Uterus (tissue), 3 donors: ENCODE measurements at regions not wholly inside any gene's neighbourhood (a gene's known extent, or its start where the extent isn't known, plus 50 kb on each side); places are given as distances from the start of the nearest gene placed in this dataset.

Experiments
- DNase-seq, 2 donors: peaks; one replicate each; pipeline ENCODE4 v3.0.0-alpha.2; 2019 to 2020
- H3K27ac ChIP-seq, 2 donors: fragments of 200-600 bp; sonication (generic); 1 replicate in 1 of 2; 2 replicates in 1 of 2; pipeline ENCODE4 v1.5.1; 2016 to 2018
- H3K27me3 ChIP-seq, 2 donors: fragments of 200-600 bp; sonication (generic); one replicate each; pipeline ENCODE4 v1.5.1; 2018 to 2019; ENCODE audit warnings: control low read depth in 1 of 2
- H3K36me3 ChIP-seq, 2 donors: fragments of 200-600 bp; sonication (generic); one replicate each; pipeline ENCODE4 v1.5.1; 2019; ENCODE audit warnings: control low read depth in 1 of 2
- H3K4me1 ChIP-seq, 2 donors: fragments of 200-600 bp; sonication (generic); one replicate each; pipeline ENCODE4 v1.5.1; 2018 to 2019; ENCODE audit warnings: control low read depth in 1 of 2
- H3K4me3 ChIP-seq, 2 donors: fragments of 200-600 bp; sonication (generic); 1 replicate in 1 of 2; 2 replicates in 1 of 2; pipeline ENCODE4 v1.5.1; 2018 to 2019; ENCODE audit warnings: mild to moderate bottlenecking in 1 of 2
- H3K9me3 ChIP-seq, 2 donors: fragments of 200-600 bp; sonication (generic); one replicate each; pipeline ENCODE4 v1.5.1; 2019; ENCODE audit warnings: control low read depth in 1 of 2
- CTCF ChIP-seq, 4 experiments: fragments of 200-600 bp in 2 of 4; fragments of 450-650 bp in 2 of 4; sonication (generic) in 2 of 4; IDR thresholded peaks; one replicate each; pipeline ENCODE4 v1.5.1; 2016 to 2019; ENCODE audit warnings: antibody characterized with exemption in 4 of 4, mild to moderate bottlenecking in 2 of 4, moderate library complexity in 1 of 4
- POLR2A ChIP-seq, 2 donors: fragments of 450-650 bp; IDR thresholded peaks; one replicate each; pipeline ENCODE4 v1.6.1; 2016; ENCODE audit warnings: antibody characterized with exemption in 2 of 2, mild to moderate bottlenecking in 1 of 2, moderate library complexity in 1 of 2
- intact Hi-C: fragments of 100-400 bp; cut with DNase I; formaldehyde crosslinking; loops from one replicate; pipeline ENCODE4 v1.15.1; 2023; ENCODE audit warnings: low total_unique reads
- donor health status: DM: yes; HTN: yes; CAD: no.

DNA sequence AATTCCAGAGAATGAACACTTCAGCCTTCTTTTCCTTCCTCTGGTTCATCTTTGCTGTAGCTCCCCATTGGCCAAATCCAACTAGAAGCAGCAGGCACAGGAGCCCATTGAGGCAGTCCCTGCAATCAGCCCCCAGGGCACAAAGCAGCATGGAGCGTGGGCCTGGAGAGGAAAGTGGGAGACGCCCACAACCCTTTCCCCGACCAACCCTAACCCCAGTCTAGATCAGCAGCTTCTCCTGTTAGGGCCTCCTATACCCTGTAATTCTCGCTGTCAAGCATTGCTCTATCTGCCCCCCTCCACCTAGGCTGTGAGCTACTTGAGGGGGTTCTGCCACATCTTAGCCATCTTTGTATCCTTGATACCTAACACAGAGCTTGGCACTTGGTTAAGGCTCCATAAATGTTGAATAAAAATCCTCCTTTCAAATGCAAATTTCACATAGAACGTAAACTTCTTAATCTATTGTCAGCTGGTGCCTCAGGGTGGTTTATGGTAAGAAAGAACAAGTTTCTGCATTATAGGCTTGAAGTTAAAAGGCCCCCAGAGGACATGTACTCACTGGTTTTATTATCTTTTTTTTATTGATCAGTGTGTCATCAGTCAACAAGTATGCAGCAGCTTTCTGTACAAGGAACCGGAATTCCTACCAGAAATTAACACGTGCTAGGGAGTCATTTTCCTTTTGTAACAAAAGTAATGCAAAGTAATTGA, 97.9 kb upstream of the PFN2 start:
- Histone ChIP-seq H3K27ac (no peak overlapping the region), H3K27me3 (no peaks in the 10 kb centered on the region), H3K4me1 (no peaks in the 10 kb centered on the region), H3K4me3 (no peak overlapping the region), H3K9me3 (no peaks in the 10 kb centered on the region), H3K36me3 (no peaks in the 10 kb centered on the region)
- intact Hi-C loops, result no loop called here
- no peak for DNase-seq
- TF ChIP-seq POLR2A (IDR thresholded peaks at IDR 0.05) (no peak), CTCF (IDR thresholded peaks at IDR 0.05) (no peak)

- Histone ChIP-seq H3K9me3 (no peaks in the 10 kb centered on the region), H3K4me3 (no peak overlapping the region), H3K36me3 (no peaks in the 10 kb centered on the region), H3K27me3 (no peaks in the 10 kb centered on the region), H3K4me1 (no peaks in the 10 kb centered on the region), H3K27ac (no peak overlapping the region)
- no peak for TF ChIP-seq CTCF (IDR thresholded peaks at IDR 0.05)
- no peak for TF ChIP-seq POLR2A (IDR thresholded peaks at IDR 0.05)
- no peak for DNase-seq
- intact Hi-C loops, result no loop called here
These were observed 96.9 kb upstream of the PFN2 start for GRCh38 chr3:150067561-150067960.

DNA sequence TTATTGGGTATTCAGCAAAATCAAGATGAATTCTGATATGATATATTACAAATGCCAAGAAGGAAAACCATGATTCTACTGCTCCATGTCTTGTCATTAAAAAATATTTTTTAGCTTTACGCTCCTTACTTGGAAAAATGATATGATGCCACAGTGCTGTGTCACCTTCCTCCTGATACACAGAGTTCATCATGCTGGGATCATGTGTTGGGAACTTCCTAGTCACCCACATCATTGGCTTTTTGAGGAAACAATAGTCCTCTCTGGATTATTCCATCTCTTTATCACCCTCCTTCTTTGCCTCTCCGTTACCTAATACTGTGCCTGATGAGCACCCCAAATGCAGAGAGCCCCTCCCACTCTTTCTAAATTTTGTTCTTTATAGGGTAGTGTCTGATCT, 94.3 kb upstream of the PFN2 start:
- Histone ChIP-seq H3K27ac (no peak overlapping the region), H3K36me3 (no peaks in the 10 kb centered on the region), H3K4me1 (no peaks in the 10 kb centered on the region), H3K9me3 (no peaks in the 10 kb centered on the region), H3K4me3 (no peak overlapping the region), H3K27me3 (no peaks in the 10 kb centered on the region)
- intact Hi-C loops, result no loop called here
- DNase-seq, result no peak
- TF ChIP-seq CTCF (IDR thresholded peaks at IDR 0.05), result no peak
- no peak for TF ChIP-seq POLR2A (IDR thresholded peaks at IDR 0.05)

DNA sequence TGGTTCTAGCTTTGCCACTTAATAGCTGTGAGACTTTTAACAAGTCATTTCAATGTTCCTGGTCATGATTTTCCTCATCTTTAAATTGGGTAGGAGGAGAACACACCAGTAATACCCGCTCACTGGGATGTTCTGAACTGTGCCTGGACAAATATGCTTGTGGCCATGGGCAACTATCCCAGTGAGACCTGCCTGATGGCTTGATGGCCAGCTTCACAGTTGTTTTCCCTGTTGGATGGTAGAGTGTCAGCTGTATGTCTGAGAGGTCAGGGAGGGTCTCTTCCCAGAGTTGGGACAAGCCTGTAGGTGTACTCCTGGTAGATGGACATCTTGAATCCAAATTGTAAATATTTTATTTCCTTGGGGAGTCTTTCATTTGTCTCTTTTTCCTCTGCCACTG, 92.5 kb upstream of the PFN2 start:
- Histone ChIP-seq H3K27me3 (no peaks in the 10 kb centered on the region), H3K36me3 (no peaks in the 10 kb centered on the region), H3K9me3 (no peaks in the 10 kb centered on the region), H3K4me3 (no peak overlapping the region), H3K4me1 (no peaks in the 10 kb centered on the region), H3K27ac (peak overlapping the region; percentile 76 to 86)
- DNase-seq, result no peak
- intact Hi-C loops, result no loop called here
- TF ChIP-seq CTCF (IDR thresholded peaks at IDR 0.05) (no peak), POLR2A (IDR thresholded peaks at IDR 0.05) (no peak)

DNA sequence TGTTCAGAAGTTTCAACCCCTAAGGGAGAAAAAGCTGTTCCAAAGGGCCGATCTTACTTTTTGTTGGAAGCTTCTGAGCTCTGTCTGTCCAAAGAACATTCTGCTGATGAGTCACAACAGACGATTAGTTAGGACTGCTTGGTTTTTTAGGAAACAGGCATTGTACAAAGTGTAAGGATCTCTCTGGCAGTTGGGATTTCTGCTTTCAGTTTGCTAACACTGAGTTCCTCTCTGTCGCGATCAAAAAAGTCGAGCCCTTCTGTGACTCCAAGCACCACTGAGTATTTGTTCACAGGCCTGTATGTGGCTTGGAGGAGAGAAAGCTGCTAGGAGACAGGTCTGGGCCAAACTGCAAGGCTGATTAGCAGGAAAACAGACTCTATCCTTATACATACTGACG, 91.8 kb upstream of the PFN2 start:
- Histone ChIP-seq H3K9me3 (no peaks in the 10 kb centered on the region), H3K4me3 (peak overlapping the region in 1 of 2 donors; percentile 24), H3K27ac (peak overlapping the region; percentile 76 to 86), H3K27me3 (no peaks in the 10 kb centered on the region), H3K36me3 (no peaks in the 10 kb centered on the region), H3K4me1 (no peaks in the 10 kb centered on the region)
- DNase-seq, result no peak
- TF ChIP-seq CTCF (IDR thresholded peaks at IDR 0.05), result no peak
- TF ChIP-seq POLR2A (IDR thresholded peaks at IDR 0.05), result no peak
- intact Hi-C loops, result no loop called here
